ENCODE measurements at regions not wholly inside any gene's neighbourhood (a gene's known extent, or its start where the extent isn't known, plus 50 kb on each side); places are given as distances from the start of the nearest gene placed in this dataset.
"Not testable (repeated sequence)": the region's sequence is repeated elsewhere in the genome, so short reads cannot be mapped to it uniquely, and the experiment has no call there.

GRCh38 chr5:117759849-117760499, 1185.4 kb upstream of the SEMA6A start:
- no peak for DNase-seq

GRCh38 chr5:117752403-117752802, 1177.8 kb upstream of the SEMA6A start:
- DNase-seq, result no peak

DNA sequence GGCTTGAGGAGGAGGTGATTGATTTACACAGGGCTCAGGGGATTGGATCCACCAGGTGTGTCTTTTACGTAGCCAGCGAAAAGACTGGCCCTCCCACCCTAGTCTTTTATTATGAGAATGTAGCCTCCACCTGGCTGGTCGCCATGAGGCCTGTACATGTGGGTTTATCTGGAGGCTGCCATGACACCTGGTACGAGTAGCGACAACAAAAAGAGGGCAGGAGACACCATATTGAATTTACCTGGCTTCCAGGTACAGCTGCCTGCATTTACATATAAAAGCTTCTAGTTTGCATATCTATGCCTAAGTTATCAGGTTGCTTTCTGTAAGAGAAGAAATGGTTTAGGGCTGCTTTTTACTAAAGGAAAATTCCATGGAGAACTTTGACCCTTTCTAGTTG, 1173.7 kb upstream of the SEMA6A start:
- DNase-seq, result no peak

- no peak for DNase-seq
Measured at GRCh38 chr5:117743337-117743736, 1168.7 kb upstream of the SEMA6A start.

- no peak for DNase-seq
Measured at GRCh38 chr5:117741655-117742206, 1167.1 kb upstream of the SEMA6A start.

- DNase-seq, result no peak
Measured at GRCh38 chr5:117740268-117740667, 1165.6 kb upstream of the SEMA6A start.

DNA sequence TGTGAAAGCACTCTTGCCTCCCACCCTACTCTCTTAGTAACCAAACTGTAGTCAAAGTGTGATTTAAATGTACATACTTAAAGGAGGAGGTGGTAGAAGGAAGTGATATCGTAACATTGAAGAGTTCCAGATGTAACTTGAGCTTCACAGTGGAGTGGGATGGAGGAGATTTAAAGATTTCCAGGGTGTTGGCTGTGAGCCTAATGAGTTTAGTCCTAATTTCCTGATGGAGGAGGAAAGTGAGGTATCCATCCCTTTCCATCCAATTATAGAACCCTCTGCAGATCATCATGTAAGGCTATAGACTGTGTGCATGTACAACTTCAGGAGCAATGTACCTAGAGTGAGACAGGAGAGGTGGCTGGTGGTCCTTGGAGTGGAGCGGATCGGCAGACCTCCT, 1163.9 kb upstream of the SEMA6A start:
- DNase-seq, result no peak

DNA sequence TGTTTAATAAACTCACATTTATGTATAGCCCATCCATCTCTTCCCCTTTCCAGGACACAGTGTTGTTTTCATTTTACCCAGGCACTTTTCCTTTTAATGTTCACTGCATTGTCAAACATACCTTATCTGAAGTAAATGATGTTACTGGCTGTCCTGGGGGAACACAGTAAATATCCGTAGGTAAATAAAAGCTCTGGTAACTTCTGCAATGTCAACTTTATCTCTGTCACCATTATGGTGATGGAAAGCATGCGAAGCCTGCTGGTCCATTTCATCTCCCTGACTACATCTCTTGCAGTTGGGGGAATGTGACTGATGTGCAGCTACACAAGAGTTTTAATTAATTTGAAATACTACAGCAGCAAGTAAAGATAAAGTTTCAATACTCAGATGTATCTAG, 1162.1 kb upstream of the SEMA6A start:
- DNase-seq, result no peak

GRCh38 chr5:117734056-117734455, 1159.4 kb upstream of the SEMA6A start:
- DNase-seq, result no peak

DNA sequence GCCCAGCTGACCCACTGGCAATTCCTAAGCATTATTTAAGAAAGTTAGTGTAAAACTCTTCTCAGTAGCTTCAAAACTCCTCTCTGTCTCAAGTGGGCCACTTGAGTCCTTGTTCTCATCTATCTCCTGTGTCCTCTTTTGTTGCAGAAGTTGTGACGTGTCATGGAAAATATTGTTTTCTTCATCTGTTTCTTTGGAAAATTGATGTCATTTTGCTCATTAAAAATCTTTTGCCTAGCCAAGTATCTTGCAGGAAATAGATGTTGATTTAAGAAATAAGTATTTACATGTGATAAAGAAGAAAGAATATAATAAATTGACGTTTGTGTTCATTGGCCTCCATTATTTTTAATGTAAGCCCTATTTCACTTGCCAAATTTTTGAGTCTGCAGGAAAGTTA, 1158.4 kb upstream of the SEMA6A start:
- no peak for DNase-seq

- no peak for DNase-seq
Measured at GRCh38 chr5:117732264-117732663, 1157.6 kb upstream of the SEMA6A start.

DNA sequence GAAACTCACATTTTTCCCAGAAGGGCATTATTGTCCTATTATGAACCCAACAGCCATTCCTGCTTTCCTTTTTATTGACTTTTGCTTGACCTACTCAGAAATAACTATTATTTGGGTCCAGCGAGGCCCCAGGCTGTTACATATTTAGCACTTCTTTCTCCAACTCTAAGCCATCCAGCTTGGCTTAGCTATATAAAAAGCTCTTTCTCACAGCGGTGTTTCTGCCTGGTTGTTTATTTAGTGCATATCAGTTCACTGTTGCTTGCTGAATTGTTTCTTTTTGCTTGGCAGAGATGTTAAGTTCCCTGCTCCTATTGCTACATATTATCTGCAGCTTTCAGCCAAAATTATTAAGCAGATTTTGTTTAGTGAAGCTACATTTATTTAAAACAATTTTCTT, 1156.8 kb upstream of the SEMA6A start:
- DNase-seq, result no peak

GRCh38 chr5:117720784-117721183, 1146.2 kb upstream of the SEMA6A start:
- DNase-seq, result not testable (repeated sequence)

DNA sequence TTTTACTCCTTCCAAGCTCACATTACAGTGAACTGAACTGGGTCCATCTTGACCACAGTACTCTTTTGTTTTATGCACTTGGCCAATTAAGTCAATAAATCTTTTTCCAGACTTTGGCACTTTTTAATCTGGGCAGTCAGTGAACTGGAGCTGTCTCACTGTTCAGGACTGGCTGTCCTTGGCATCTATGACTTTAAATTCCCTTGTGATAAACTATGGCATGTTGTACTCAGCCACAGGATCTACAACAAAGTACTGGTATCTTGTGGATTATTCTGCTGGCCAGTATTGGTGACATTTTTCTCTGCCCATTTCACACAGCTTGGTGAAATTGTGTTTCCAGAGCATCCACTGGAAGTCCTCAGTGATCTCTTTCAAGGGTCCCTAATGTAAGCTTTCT, 1144.8 kb upstream of the SEMA6A start:
- no peak for DNase-seq

GRCh38 chr5:117713585-117714198, 1139.1 kb upstream of the SEMA6A start:
- DNase-seq, result no peak

GRCh38 chr5:117701062-117701461, 1126.4 kb upstream of the SEMA6A start:
- no peak for DNase-seq

DNA sequence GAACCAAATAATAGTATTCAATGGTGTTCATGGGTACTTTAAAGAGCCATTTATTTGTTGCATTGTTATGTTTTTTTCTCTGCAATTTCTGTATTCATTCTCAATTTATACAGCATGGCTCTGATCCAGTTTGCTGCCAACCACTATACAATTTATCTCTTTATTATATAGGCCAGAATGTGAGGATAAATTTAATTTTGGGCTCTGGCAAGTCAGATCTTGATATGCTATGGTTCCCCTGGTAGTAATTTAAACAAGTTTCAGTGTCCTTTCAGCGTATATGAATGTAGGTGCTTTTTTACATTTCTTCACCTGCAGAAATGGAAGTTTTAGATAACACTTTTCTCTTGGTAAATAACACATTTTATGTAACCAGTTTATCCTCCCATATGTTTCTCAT, 1118.0 kb upstream of the SEMA6A start:
- DNase-seq, result no peak

DNA sequence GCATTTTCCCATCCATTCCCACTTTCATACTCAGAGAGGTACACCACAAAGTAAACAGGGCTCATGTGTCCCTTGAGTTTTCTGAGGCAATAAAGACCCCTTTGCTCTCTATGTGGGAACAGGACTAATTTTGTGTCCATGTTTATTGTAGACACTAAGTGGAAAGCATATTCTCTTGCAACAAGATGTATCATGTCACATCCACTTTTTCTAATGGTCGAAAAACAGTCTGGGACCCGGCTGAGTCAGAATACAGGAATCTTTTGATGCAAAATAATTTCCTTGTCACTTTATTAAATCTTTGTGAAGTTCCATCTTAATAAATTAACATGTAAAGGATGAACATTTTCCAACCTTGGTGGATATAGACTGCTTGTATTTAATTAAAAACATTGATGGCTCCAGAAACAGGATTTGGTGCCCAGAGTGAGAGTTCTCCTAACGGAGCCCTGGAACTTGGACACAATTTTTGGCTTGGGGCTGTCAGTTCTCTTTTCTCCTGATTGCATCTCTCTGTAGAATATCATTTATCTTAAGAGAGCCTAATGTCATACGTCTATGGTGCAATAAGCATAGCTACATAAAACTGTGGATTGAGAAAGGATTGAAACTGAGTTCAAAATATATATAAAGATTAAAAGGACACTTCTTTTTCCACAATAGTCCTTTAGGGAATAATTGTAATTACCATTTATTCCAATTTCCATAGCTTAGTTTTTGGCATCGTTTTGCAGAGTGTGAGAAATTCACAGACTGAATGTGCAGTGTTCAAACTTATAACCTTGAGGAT, 1116.7 kb upstream of the SEMA6A start:
- DNase-seq, result no peak

DNA sequence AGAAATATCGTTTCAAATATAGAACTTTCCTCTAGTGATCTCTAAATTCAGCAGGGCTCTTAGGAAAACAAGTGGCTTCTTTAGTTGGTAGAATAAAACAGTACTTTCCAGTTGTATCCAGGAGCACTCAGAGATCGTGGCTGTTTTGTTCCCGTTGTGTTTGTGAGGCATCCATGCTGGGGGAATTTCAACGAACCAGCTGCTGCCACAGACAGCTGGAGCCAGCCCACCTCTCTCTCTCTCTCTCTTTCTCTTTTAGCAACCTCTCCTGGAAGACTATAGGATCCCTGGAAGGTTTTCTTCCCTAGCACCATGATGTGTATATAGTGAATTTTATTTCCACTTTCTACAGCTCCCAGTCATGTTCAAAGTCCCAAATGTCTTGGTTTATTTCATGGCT, 1116.0 kb upstream of the SEMA6A start:
- no peak for DNase-seq

GRCh38 chr5:117686926-117687325, 1112.3 kb upstream of the SEMA6A start:
- DNase-seq, result no peak

GRCh38 chr5:117682416-117682815, 1107.8 kb upstream of the SEMA6A start:
- no peak for DNase-seq

DNA sequence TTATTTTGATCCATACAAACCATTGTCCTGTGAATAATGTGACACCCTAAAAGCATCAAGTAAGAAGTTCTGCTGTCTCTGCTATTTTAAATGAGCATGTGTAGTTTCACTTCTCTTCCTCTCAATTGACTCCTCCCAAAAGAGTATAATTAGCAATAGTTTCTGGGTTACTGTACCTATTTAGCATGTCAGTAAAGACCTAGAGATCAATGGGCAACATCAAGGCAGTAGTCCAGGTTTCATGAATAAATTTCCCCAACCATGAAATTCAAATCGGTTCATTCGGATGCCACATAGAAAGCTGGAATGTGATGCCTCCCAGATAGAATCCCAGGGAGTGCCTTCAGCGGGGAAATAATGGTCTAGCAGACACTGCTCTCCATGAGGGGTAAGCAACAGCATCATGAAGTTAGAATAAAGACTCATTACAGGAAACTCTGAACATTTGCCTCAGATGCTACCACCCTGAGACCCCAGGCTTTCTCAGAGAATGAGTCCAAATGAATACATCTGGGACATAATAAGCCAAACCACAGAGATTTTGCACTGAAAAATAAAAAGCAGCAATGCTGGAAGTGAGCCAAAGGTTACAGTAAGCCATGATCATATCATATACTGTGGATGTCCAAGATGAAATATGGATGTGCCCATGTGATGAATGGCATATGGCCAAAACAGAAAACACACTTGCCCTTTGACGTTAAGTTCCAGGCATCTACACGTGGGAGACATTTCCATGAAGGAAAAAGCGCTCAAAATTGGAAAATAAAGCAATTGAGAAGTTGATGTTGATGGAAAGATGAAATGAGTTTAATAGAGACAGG, 1107.0 kb upstream of the SEMA6A start:
- DNase-seq, result no peak

- DNase-seq, result no peak
Measured at GRCh38 chr5:117680426-117680825, 1105.8 kb upstream of the SEMA6A start.
